ENCODE measurements at regions not wholly inside any gene's neighbourhood (a gene's known extent, or its start where the extent isn't known, plus 50 kb on each side); places are given as distances from the start of the nearest gene placed in this dataset.

GRCh38 chr7:156080596-156080995, 268.3 kb upstream of the SHH start:
- TF ChIP-seq POLR2A (IDR thresholded peaks at IDR 0.05; ENCODE audit: low read depth, low read length) (no peak), CTCF (IDR thresholded peaks at IDR 0.05; ENCODE audit: extremely low read depth in 1 of 2, insufficient read depth in 1 of 2, low read depth in 1 of 2, low read length in 2 of 2) (no peak), EZH2 (IDR thresholded peaks at IDR 0.05; ENCODE audit: borderline replicate concordance, low read depth, low read length, severe bottlenecking) (no peak)
